ENCODE measurements at regions not wholly inside any gene's neighbourhood (a gene's known extent, or its start where the extent isn't known, plus 50 kb on each side); places are given as distances from the start of the nearest gene placed in this dataset.

DNA sequence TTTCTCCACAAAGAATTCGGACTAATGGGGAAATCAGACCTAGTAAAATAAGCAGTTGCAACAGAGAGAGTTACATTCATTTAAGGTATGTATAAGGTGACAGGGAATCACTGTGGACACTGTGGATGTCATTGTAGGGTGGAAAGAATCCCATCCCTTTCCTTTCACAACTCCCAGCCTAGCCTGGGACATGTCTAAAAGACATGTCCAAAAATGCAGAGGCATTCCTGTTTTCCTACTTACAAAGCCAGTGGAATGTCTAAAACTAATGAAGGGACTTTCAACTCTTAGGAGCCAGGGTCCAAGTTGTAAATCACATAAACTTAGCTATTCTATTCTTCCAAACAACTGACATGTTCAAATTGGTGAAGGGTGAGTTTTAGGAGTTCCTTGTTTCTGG lies 511.0 kb downstream of the PRELID2 start:
- H3K4me1 ChIP-seq (ENCODE audit: insufficient read depth, low read length, severe bottlenecking) = no peaks in the 10 kb centered on the region
- H2AFZ ChIP-seq (ENCODE audit: low read length) = no peak overlapping the region
- TF ChIP-seq EZH2 (IDR thresholded peaks at IDR 0.05; ENCODE audit: borderline replicate concordance, low read length) = no peak
- TF ChIP-seq, protein P1, sequence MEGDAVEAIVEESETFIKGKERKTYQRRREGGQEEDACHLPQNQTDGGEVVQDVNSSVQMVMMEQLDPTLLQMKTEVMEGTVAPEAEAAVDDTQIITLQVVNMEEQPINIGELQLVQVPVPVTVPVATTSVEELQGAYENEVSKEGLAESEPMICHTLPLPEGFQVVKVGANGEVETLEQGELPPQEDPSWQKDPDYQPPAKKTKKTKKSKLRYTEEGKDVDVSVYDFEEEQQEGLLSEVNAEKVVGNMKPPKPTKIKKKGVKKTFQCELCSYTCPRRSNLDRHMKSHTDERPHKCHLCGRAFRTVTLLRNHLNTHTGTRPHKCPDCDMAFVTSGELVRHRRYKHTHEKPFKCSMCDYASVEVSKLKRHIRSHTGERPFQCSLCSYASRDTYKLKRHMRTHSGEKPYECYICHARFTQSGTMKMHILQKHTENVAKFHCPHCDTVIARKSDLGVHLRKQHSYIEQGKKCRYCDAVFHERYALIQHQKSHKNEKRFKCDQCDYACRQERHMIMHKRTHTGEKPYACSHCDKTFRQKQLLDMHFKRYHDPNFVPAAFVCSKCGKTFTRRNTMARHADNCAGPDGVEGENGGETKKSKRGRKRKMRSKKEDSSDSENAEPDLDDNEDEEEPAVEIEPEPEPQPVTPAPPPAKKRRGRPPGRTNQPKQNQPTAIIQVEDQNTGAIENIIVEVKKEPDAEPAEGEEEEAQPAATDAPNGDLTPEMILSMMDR (IDR thresholded peaks at IDR 0.05; ENCODE audit: low read length) = no peak

DNA sequence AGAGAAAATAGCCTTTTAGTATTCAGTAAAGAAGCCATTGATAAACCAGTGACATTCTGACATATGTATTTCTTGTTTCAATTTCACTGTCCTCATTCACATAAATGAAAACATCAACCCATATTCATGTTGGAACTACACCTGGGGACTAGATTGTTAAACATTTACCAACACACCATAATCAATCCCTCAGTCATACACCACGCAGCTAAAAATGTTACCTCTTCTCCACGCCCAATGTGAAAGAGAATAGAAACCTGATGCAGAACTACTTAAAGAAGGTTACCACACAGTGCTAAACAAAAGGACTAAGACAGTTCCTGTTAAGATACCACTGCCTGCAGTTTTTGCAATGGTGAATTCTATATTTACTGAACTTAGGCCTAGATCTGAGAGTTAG lies 518.9 kb downstream of the PRELID2 start:
- no peaks in the 10 kb centered on the region for H4K20me1 ChIP-seq (ENCODE audit: insufficient read depth, low read length)
- no peak overlapping the region for H2AFZ ChIP-seq (ENCODE audit: low read length)
- TF ChIP-seq, protein P1 (IDR thresholded peaks at IDR 0.05; ENCODE audit: low read length) = no peak
- no peak for TF ChIP-seq EZH2 (IDR thresholded peaks at IDR 0.05; ENCODE audit: borderline replicate concordance, low read length)
- no peak overlapping the region for H3K27ac ChIP-seq (ENCODE audit: low read depth, low read length, poor library complexity, severe bottlenecking)
- H3K4me2 ChIP-seq (ENCODE audit: low read length) = no peak overlapping the region
- no peaks in the 10 kb centered on the region for H3K36me3 ChIP-seq (ENCODE audit: insufficient read depth, low read length)
- H3K27me3 ChIP-seq (ENCODE audit: insufficient read depth, low read length) = no peaks in the 10 kb centered on the region
- H3K4me3 ChIP-seq (ENCODE audit: low read depth, low read length, poor library complexity, severe bottlenecking) = no peak overlapping the region
- no peaks in the 10 kb centered on the region for H3K4me1 ChIP-seq (ENCODE audit: insufficient read depth, low read length, severe bottlenecking)
- H3K9ac ChIP-seq (ENCODE audit: low read length) = no peak overlapping the region
- no peaks in the 10 kb centered on the region for H3K9me2 ChIP-seq (ENCODE audit: low read depth, low read length)
- H3K79me2 ChIP-seq (ENCODE audit: insufficient read depth, low read length) = no peaks in the 10 kb centered on the region
- no peaks in the 10 kb centered on the region for H3F3A ChIP-seq (ENCODE audit: insufficient read depth, low read length)
- no peaks in the 10 kb centered on the region for H3K9me3 ChIP-seq (ENCODE audit: low read length)

More for the DNA sequence above, 511.0 kb downstream of the PRELID2 start:
- Histone ChIP-seq H3K79me2 (ENCODE audit: insufficient read depth, low read length) (no peaks in the 10 kb centered on the region), H3K27me3 (ENCODE audit: insufficient read depth, low read length) (no peaks in the 10 kb centered on the region), H3K9me2 (ENCODE audit: low read depth, low read length) (no peaks in the 10 kb centered on the region), H3K27ac (ENCODE audit: low read depth, low read length, poor library complexity, severe bottlenecking) (no peak overlapping the region), H3K4me3 (ENCODE audit: low read depth, low read length, poor library complexity, severe bottlenecking) (no peak overlapping the region), H3K36me3 (ENCODE audit: insufficient read depth, low read length) (no peaks in the 10 kb centered on the region), H3K4me2 (ENCODE audit: low read length) (no peak overlapping the region), H3K9ac (ENCODE audit: low read length) (no peak overlapping the region), H3F3A (ENCODE audit: insufficient read depth, low read length) (no peaks in the 10 kb centered on the region), H4K20me1 (ENCODE audit: insufficient read depth, low read length) (no peaks in the 10 kb centered on the region), H3K9me3 (ENCODE audit: low read length) (no peaks in the 10 kb centered on the region)

GRCh38 chr5:145307866-145308382 lies 527.2 kb downstream of the PRELID2 start:
- Histone ChIP-seq H3K4me1 (ENCODE audit: insufficient read depth, low read length, severe bottlenecking) (no peaks in the 10 kb centered on the region), H3K27ac (ENCODE audit: low read depth, low read length, poor library complexity, severe bottlenecking) (no peak overlapping the region), H3K36me3 (ENCODE audit: insufficient read depth, low read length) (no peaks in the 10 kb centered on the region), H3K79me2 (ENCODE audit: insufficient read depth, low read length) (no peaks in the 10 kb centered on the region), H3F3A (ENCODE audit: insufficient read depth, low read length) (no peaks in the 10 kb centered on the region), H3K27me3 (ENCODE audit: insufficient read depth, low read length) (no peaks in the 10 kb centered on the region), H3K4me2 (ENCODE audit: low read length) (no peak overlapping the region), H2AFZ (ENCODE audit: low read length) (no peak overlapping the region), H3K9ac (ENCODE audit: low read length) (no peak overlapping the region), H3K9me2 (ENCODE audit: low read depth, low read length) (no peaks in the 10 kb centered on the region), H3K9me3 (ENCODE audit: low read length) (no peaks in the 10 kb centered on the region), H4K20me1 (ENCODE audit: insufficient read depth, low read length) (no peaks in the 10 kb centered on the region), H3K4me3 (ENCODE audit: low read depth, low read length, poor library complexity, severe bottlenecking) (no peak overlapping the region)
- TF ChIP-seq EZH2 (IDR thresholded peaks at IDR 0.05; ENCODE audit: borderline replicate concordance, low read length) = no peak
- TF ChIP-seq, protein P1 (IDR thresholded peaks at IDR 0.05; ENCODE audit: low read length) = no peak

Data from OCI-LY1 (cell line).